ENCODE measurements at regions not wholly inside any gene's neighbourhood (a gene's known extent, or its start where the extent isn't known, plus 50 kb on each side); places are given as distances from the start of the nearest gene placed in this dataset.

GRCh38 chr2:139165601-139166000 is 385.4 kb upstream of the NXPH2 start:
- intact Hi-C loops (cut with micrococcal nuclease) = no loop called here
- DNase-seq (ENCODE audit: low read depth, low spot score) (no peak), FAIRE-seq (no peak)
- no peaks in the 10 kb centered on the region for H3K9me1 ChIP-seq (replicated peaks; ENCODE audit: control insufficient read depth, extremely low read depth, insufficient read depth, low read length)
- no peaks in the 10 kb centered on the region for H4K20me1 ChIP-seq (replicated peaks; ENCODE audit: control insufficient read depth, extremely low read depth, insufficient read depth, low read length)
- no peaks in the 10 kb centered on the region for H3K36me3 ChIP-seq (ENCODE audit: control insufficient read depth in 2 of 2, extremely low read depth in 1 of 2, insufficient read depth in 2 of 2, low read length in 2 of 2)
- H3K27ac ChIP-seq (ENCODE audit: insufficient read depth, low read depth, low read length) = no peak overlapping the region
- ChIA-PET POLR2A (no interaction called here), CTCF (no interaction called here)
- no peak overlapping the region for H3K4me2 ChIP-seq (ENCODE audit: insufficient read depth, low read length)
- H3K4me1 ChIP-seq (ENCODE audit: control insufficient read depth, extremely low read depth, insufficient read depth, low read length) = no peaks in the 10 kb centered on the region
- no TSS peak for BruUV-seq (replicated peaks)
- H3K4me3 ChIP-seq (replicated peaks in 1 of 3; ENCODE audit: insufficient read depth in 1 of 3, low read depth in 1 of 3, low read length in 3 of 3) = no peak overlapping the region
- H3K9ac ChIP-seq (replicated peaks; ENCODE audit: extremely low read depth, insufficient read depth, low read length) = no peak overlapping the region
- no peak for TF ChIP-seq JUN (IDR thresholded peaks at IDR 0.05; ENCODE audit: borderline replicate concordance, insufficient read depth, insufficient read length, low read depth)
- no peak for TF ChIP-seq MYC (IDR thresholded peaks at IDR 0.05; ENCODE audit: low read depth, low read length)
- no peak for TF ChIP-seq FOS (IDR thresholded peaks at IDR 0.05; ENCODE audit: borderline replicate concordance, insufficient read depth, low read length)
- no peak for TF ChIP-seq POLR2A (IDR thresholded peaks at IDR 0.05; ENCODE audit: low read depth, low read length)
- no peak for TF ChIP-seq GATA2 (IDR thresholded peaks at IDR 0.05; ENCODE audit: insufficient read depth, insufficient read length, low read depth, low read length)
- TF ChIP-seq EZH2 (IDR thresholded peaks at IDR 0.05; ENCODE audit: borderline replicate concordance, low read depth, low read length, severe bottlenecking) = no peak
- no peak for TF ChIP-seq MAX (IDR thresholded peaks at IDR 0.05; ENCODE audit: insufficient read depth, insufficient read length)
- no peak for TF ChIP-seq CTCF (IDR thresholded peaks at IDR 0.05; ENCODE audit: extremely low read depth in 1 of 2, insufficient read depth in 1 of 2, low read depth in 1 of 2, low read length in 2 of 2)
- no peak for TF ChIP-seq POLR2AphosphoS5 (IDR thresholded peaks at IDR 0.05; ENCODE audit: insufficient read depth, low read depth, low read length)
- no peak overlapping the region for H2AFZ ChIP-seq (ENCODE audit: low read depth, low read length)
- no peaks in the 10 kb centered on the region for H3K79me2 ChIP-seq (ENCODE audit: control insufficient read depth, insufficient read depth, low read length)
- dilution Hi-C loops (cut with MboI; ENCODE audit: extremely low pct_ligation_motif_present, low sequenced_read_pairs) = no loop called here
- no peaks in the 10 kb centered on the region for H3K9me3 ChIP-seq (replicated peaks; ENCODE audit: control insufficient read depth, insufficient read depth, low read length)
- H3K27me3 ChIP-seq (ENCODE audit: control insufficient read depth in 2 of 2, insufficient read depth in 2 of 2, low read length in 2 of 2) = no peaks in the 10 kb centered on the region
